ENCODE measurements at regions not wholly inside any gene's neighbourhood (a gene's known extent, or its start where the extent isn't known, plus 50 kb on each side); places are given as distances from the start of the nearest gene placed in this dataset.
"Not testable (repeated sequence)": the region's sequence is repeated elsewhere in the genome, so short reads cannot be mapped to it uniquely, and the experiment has no call there.

GRCh38 chr7:46633200-46633599 is 712.1 kb upstream of the IGFBP3 start:
- no peak for DNase-seq (ENCODE audit: low read depth in 2 of 2)

DNA sequence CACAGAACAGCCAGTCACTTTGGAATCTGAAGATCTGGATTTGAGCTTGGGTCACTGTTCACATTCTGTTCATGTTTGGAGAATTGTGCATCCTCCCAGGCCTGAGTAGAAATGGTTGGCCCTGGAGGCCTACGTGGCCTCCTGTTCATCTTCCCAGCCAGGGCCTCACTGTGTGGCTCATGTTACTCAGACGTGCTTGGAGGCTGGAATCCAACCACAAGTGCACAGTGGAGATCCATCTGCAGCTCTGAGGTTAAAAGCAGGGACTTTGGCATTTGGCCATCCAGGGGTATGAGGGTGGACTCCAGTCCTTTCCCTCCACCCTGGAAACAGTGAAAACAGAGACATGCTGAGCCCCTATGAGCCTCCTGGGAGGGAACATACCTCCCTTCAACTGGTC is 709.0 kb upstream of the IGFBP3 start:
- no peak for DNase-seq (ENCODE audit: low read depth in 2 of 2)

DNA sequence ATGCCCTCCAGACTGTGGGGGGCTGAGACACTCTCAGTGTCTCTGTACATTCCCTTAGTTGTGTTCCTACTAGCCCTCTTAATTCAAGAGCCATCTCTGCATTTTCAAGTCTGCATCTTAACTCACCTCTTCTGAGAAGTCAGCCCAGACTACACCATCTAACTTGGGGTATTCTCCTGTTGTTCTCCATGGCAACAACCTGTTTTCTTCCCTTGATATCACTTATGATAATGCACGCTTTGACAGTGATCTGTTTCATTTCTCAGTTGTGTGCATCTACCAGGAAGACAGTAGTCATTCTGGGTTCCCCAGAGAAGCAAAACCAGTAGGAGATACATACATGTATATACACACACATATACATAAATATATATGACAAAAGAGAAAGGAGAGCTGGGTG is 707.3 kb upstream of the IGFBP3 start:
- DNase-seq (ENCODE audit: low read depth in 2 of 2) = no peak

- no peak for DNase-seq (ENCODE audit: low read depth in 2 of 2)
Observed at GRCh38 chr7:46626691-46627310, 705.7 kb upstream of the IGFBP3 start.

DNA sequence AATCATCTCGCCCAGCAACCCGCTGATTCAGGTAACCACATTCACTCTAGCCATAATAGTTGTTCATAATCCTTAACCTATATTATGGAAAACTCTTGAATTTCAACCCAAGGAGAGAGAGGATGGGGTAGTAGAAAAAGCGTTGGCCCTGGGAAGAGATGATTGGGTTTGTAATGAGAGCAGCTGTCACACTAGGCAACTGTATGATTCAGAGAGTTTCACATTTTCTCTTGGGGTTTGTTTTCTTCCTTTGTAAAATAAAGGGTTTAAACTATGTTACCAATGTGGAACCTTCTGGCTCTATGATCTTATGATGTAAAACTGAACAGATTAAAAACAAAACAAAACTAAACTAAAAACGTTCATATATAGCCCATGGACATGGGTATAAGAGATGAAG is 705.2 kb upstream of the IGFBP3 start:
- no peak for DNase-seq (ENCODE audit: low read depth in 2 of 2)

DNA sequence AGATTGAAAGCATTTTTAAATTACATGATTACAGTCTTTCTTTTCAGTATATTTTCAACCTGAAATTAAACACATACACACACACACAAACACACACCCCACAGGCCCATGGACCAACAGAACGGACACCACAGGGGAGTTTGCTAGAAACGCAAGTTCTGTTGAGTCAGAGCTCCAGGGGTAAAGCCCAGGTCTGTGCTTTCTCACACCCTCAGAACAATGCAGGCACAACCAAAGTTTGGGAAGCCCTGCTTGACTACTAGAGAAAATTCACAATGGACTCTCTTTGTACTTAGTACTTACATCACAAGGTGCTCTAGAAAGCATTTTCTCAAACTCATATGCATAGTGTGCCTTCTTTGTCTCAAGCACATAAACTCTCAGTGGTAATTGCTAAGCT is 704.0 kb upstream of the IGFBP3 start:
- DNase-seq (ENCODE audit: low read depth in 2 of 2) = no peak

GRCh38 chr7:46622251-46622650 is 701.2 kb upstream of the IGFBP3 start:
- no peak for DNase-seq (ENCODE audit: low read depth in 2 of 2)

DNA sequence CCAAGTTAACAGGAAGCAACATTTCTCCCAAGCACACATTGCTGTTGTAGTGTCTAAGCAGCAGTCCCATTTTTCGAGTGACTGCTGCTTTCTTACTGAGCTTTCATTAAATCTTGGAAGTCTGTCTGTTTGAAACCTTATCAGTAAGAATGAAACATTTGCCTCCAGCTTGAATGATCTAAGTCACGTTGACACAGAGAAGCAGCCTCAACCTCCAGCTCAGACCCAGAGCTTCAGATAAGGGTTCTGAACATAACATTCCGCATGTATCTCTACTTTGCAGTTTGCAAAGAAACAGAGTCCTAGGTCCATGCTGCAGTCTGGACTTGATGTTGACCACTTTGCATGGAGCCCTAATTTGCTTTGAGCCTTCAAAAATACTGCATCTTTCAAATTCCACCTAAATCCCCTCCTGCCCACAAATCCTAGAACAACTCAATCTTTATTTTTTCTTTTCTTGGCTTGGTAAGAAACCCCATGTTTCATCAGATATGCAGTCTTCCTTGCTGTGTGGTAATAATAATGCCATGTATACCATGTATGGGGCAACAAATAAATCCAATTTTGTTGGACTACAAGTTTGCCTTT is 698.7 kb upstream of the IGFBP3 start:
- DNase-seq (ENCODE audit: low read depth in 2 of 2) = no peak

DNA sequence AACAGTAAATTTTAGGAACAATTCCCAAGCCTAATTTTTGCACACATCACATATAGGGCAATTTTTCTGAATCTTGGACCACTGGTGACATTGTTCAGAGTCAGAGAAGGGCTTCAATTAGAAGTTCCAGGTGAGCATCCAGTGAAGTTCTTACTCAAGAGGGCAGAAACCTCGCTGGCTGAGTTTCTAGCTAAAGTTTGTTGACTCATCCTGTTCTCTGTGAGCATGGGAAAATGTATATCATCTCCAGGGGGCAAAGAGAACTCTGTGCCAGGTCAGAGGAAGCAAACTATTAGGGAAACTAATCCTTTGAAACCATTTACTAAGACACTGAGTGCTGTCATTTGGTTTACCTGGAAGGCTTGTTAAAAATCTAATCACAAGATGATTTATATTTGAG is 695.6 kb upstream of the IGFBP3 start:
- no peak for DNase-seq (ENCODE audit: low read depth in 2 of 2)

- no peak for DNase-seq (ENCODE audit: low read depth in 2 of 2)
Observed at GRCh38 chr7:46613551-46613950, 692.5 kb upstream of the IGFBP3 start.

DNA sequence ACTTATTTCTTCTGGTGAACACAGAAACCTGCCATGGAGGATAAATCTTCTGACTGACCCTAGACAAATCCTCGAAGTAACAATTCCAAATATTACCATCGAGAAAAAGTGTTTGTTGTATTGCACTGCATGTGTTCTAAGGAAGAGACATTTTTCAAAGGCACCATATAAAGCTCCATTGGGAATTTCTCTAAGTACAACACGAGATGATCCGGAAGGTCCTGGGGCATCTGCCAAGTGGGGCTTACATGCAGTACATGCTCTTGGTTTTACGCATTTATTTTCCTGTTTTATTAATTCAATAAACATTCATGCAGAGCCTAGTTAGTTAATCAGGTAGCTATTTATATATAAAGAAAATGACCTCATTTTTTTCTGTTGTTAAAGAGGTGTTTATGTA is 692.0 kb upstream of the IGFBP3 start:
- no peak for DNase-seq (ENCODE audit: low read depth in 2 of 2)

GRCh38 chr7:46611508-46611907 is 690.4 kb upstream of the IGFBP3 start:
- DNase-seq (ENCODE audit: low read depth in 2 of 2) = no peak

DNA sequence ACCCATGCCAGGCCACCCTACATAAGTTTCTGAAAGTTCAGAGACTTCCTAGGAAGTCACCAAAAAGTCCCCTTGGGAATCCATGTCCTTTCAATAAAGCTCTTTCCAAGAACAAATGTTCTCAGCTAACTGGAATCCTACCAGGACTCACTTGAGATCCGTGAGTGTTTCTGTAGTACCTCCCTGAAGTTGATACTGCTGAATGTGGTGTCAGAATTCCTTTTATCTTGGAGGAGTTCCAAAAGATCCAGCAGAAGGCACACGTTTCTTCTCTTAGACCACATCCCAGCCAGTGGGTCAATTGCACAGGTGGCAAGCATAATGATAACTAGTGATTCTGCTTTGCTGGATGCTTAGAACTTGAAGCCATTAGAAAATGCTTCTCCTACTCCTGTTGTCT is 689.7 kb upstream of the IGFBP3 start:
- no peak for DNase-seq (ENCODE audit: low read depth in 2 of 2)

- DNase-seq (ENCODE audit: low read depth in 2 of 2) = no peak
Observed at GRCh38 chr7:46607176-46607575, 686.1 kb upstream of the IGFBP3 start.

DNA sequence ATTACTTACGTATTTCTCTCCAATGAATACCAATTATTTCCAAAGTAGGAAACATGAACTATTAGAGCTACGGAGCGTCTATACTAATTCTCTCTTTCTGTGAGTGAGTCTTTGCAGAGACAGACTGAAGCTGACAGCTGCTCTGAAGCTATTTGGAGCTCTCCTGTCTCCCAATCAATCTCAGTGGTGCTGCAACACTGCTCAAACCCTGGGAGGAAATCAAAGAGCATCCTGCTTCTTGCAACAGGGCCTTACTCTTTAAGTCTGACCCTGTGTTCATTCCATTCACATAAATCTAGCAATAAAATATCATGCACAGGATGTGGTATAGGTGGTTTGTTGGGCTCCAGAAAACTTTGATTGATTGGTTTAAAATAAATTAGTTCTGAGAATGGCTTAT is 685.7 kb upstream of the IGFBP3 start:
- DNase-seq (ENCODE audit: low read depth in 2 of 2) = no peak

GRCh38 chr7:46604241-46604661 is 683.2 kb upstream of the IGFBP3 start:
- DNase-seq (ENCODE audit: low read depth in 2 of 2) = no peak

DNA sequence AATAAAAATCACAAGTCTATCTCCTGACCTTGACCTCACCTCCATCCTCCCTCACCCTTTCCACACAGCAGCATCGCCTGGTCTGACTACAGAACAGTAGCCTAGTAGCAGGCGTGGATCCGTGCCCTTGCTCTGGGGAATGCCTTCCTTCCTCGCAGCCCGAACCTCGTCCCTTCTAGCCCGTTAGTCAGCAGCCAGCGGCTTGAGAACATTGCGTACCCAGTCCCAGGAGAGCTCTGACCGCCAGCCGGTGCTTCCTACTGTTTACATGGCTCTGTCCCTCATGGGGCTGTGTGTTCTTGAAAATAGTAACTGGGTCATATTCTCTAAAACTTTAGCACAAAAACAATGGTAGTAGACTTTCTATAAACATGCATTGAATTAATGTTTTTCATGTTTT is 682.7 kb upstream of the IGFBP3 start:
- DNase-seq (ENCODE audit: low read depth in 2 of 2) = peak in 1 of 2 donors; percentile 56

- no peak for DNase-seq (ENCODE audit: low read depth in 2 of 2)
Observed at GRCh38 chr7:46603296-46603752, 682.3 kb upstream of the IGFBP3 start.

GRCh38 chr7:46600340-46600739 is 679.3 kb upstream of the IGFBP3 start:
- no peak for DNase-seq (ENCODE audit: low read depth in 2 of 2)

GRCh38 chr7:46594831-46595230 is 673.8 kb upstream of the IGFBP3 start:
- DNase-seq (ENCODE audit: low read depth in 2 of 2) = not testable (repeated sequence)

GRCh38 chr7:46590918-46591905 is 670.1 kb upstream of the IGFBP3 start:
- not testable (repeated sequence) for DNase-seq (ENCODE audit: low read depth in 2 of 2)

DNA sequence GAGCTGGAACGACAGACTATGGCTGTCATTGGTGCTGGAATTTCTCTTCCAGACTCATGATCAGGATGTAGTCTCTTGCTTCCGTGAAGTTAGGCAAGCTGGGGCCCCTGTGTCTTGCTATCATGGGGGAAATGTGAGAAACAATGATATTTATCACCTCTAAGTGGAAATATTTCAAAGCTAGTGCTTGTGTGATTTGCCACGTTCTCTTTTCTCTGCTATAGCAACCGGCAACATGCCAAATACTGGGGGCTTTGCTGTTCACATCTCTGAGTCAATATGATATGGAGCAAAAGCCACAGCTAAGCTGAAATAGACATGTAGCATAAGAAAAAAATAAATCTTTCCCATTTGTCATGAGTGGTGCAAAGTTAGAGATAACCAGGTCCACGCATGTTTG is 668.2 kb upstream of the IGFBP3 start:
- peak in 1 of 2 donors; percentile 24 for DNase-seq (ENCODE audit: low read depth in 2 of 2)

Measured in lung microvascular endothelial cell (primary cell).